ENCODE measurements at regions not wholly inside any gene's neighbourhood (a gene's known extent, or its start where the extent isn't known, plus 50 kb on each side); places are given as distances from the start of the nearest gene placed in this dataset.

DNA sequence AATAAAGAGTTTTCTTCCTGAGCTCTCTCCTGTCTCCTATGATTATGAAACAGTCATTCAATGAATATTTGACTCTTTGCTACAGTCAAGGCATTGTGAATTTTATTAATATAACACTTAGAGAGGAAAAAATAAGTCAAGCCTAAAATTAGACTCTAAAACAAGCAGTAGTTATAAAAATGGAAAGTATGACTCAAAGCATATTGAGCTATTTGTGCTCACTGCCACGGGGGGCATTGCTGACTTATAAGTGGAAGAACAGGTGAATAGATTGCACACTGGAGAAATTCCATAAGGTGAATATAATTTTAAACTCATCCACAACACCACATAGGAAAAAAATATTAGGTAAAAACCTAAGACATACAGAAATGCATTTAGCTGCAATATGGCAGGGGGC, 87.7 kb upstream of the CCDC196 start (continued):
- TF ChIP-seq NFIC (IDR thresholded peaks at IDR 0.05; ENCODE audit: low read depth, low read length), result peak; percentile 75
- TF ChIP-seq LARP7 (IDR thresholded peaks at IDR 0.05), result no peak
- no peak for TF ChIP-seq ZNF274 (IDR thresholded peaks at IDR 0.05; ENCODE audit: insufficient read depth, insufficient read length)
- no peak for TF ChIP-seq TAF1 (IDR thresholded peaks at IDR 0.05; ENCODE audit: borderline replicate concordance, low read depth, low read length)
- no peak for TF ChIP-seq CHD4 (IDR thresholded peaks at IDR 0.05)
- TF ChIP-seq, protein P1, sequence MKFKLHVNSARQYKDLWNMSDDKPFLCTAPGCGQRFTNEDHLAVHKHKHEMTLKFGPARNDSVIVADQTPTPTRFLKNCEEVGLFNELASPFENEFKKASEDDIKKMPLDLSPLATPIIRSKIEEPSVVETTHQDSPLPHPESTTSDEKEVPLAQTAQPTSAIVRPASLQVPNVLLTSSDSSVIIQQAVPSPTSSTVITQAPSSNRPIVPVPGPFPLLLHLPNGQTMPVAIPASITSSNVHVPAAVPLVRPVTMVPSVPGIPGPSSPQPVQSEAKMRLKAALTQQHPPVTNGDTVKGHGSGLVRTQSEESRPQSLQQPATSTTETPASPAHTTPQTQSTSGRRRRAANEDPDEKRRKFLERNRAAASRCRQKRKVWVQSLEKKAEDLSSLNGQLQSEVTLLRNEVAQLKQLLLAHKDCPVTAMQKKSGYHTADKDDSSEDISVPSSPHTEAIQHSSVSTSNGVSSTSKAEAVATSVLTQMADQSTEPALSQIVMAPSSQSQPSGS (IDR thresholded peaks at IDR 0.05; ENCODE audit: low read length), result peak; percentile 34; the same call in 1 of the 2 replicates
- TF ChIP-seq DPF2 (IDR thresholded peaks at IDR 0.05), result no peak
- TF ChIP-seq ZBED1 (IDR thresholded peaks at IDR 0.05; ENCODE audit: borderline replicate concordance), result peak; percentile 37; the same call in 1 of the 2 replicates
- peak; percentile 89 for TF ChIP-seq MEF2A (IDR thresholded peaks at IDR 0.05; ENCODE audit: insufficient read depth, low read depth, low read length)
- TF ChIP-seq CREM (IDR thresholded peaks at IDR 0.05; ENCODE audit: low read depth), result peak; percentile 34; the same call in 1 of the 2 replicates
- TF ChIP-seq, protein P2, sequence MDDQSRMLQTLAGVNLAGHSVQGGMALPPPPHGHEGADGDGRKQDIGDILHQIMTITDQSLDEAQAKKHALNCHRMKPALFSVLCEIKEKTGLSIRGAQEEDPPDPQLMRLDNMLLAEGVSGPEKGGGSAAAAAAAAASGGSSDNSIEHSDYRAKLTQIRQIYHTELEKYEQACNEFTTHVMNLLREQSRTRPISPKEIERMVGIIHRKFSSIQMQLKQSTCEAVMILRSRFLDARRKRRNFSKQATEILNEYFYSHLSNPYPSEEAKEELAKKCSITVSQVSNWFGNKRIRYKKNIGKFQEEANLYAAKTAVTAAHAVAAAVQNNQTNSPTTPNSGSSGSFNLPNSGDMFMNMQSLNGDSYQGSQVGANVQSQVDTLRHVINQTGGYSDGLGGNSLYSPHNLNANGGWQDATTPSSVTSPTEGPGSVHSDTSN (IDR thresholded peaks at IDR 0.05; ENCODE audit: insufficient replicate concordance, low read depth, low read length), result no peak
- TF ChIP-seq CBX5 (IDR thresholded peaks at IDR 0.05; ENCODE audit: low read depth), result no peak

Data from GM12878 (cell line).